ENCODE measurements at regions not wholly inside any gene's neighbourhood (a gene's known extent, or its start where the extent isn't known, plus 50 kb on each side); places are given as distances from the start of the nearest gene placed in this dataset.

GRCh38 chr4:79023799-79024770, 84.8 kb upstream of the PAQR3 start:
- no peak overlapping the region for H3K27ac Mint-ChIP-seq (ENCODE audit: low read depth, unreplicated experiment)
- no peaks in the 10 kb centered on the region for H3K4me1 Mint-ChIP-seq (ENCODE audit: insufficient read depth, unreplicated experiment)
- ChIA-PET POLR2A (no interaction called here), CTCF (interaction anchor here (0.6 to 1.6 kb wide), 4 partner anchors 11 to 642 kb away, joined by 3 to 4 read pairs (median 4); no protein-coding TSS in a partner anchor)
- H3K36me3 Mint-ChIP-seq (ENCODE audit: insufficient read depth, unreplicated experiment) = no peaks in the 10 kb centered on the region
- BruUV-seq (replicated peaks) = no TSS peak
- intact Hi-C loops (cut with micrococcal nuclease) = no loop called here
- H3K9me3 Mint-ChIP-seq (ENCODE audit: unreplicated experiment) = no peaks in the 10 kb centered on the region
- DNase-seq (ENCODE audit: unreplicated experiment) = no peak
- no peak overlapping the region for H3K4me3 Mint-ChIP-seq (ENCODE audit: unreplicated experiment)
- H3K27me3 Mint-ChIP-seq (ENCODE audit: insufficient read depth, unreplicated experiment) = no peaks in the 10 kb centered on the region
- no peak for TF ChIP-seq CTCF (IDR thresholded peaks at IDR 0.05; ENCODE audit: unreplicated experiment)

GRCh38 chr4:79022529-79022928, 83.3 kb upstream of the PAQR3 start:
- no peaks in the 10 kb centered on the region for H3K36me3 Mint-ChIP-seq (ENCODE audit: insufficient read depth, unreplicated experiment)
- no peaks in the 10 kb centered on the region for H3K9me3 Mint-ChIP-seq (ENCODE audit: unreplicated experiment)
- ChIA-PET POLR2A (no interaction called here), CTCF (no interaction called here)
- H3K27ac Mint-ChIP-seq (ENCODE audit: low read depth, unreplicated experiment) = no peak overlapping the region
- BruUV-seq (replicated peaks) = no TSS peak
- H3K4me3 Mint-ChIP-seq (ENCODE audit: unreplicated experiment) = no peak overlapping the region
- no peaks in the 10 kb centered on the region for H3K27me3 Mint-ChIP-seq (ENCODE audit: insufficient read depth, unreplicated experiment)
- no peak for TF ChIP-seq CTCF (IDR thresholded peaks at IDR 0.05; ENCODE audit: unreplicated experiment)
- H3K4me1 Mint-ChIP-seq (ENCODE audit: insufficient read depth, unreplicated experiment) = no peaks in the 10 kb centered on the region
- no peak for DNase-seq (ENCODE audit: unreplicated experiment)
- intact Hi-C loops (cut with micrococcal nuclease) = no loop called here

- H3K27ac Mint-ChIP-seq (ENCODE audit: low read depth, unreplicated experiment) = no peak overlapping the region
- no TSS peak for BruUV-seq (replicated peaks)
- DNase-seq (ENCODE audit: unreplicated experiment) = no peak
- TF ChIP-seq CTCF (IDR thresholded peaks at IDR 0.05; ENCODE audit: unreplicated experiment) = no peak
- H3K36me3 Mint-ChIP-seq (ENCODE audit: insufficient read depth, unreplicated experiment) = no peaks in the 10 kb centered on the region
- intact Hi-C loops (cut with micrococcal nuclease) = no loop called here
- H3K9me3 Mint-ChIP-seq (ENCODE audit: unreplicated experiment) = no peaks in the 10 kb centered on the region
- H3K4me3 Mint-ChIP-seq (ENCODE audit: unreplicated experiment) = no peak overlapping the region
- POLR2A ChIA-PET = interaction anchor here (1.0 kb wide), 1 partner anchor 37 kb away, joined by 3 read pairs; no protein-coding TSS in a partner anchor
- no peaks in the 10 kb centered on the region for H3K27me3 Mint-ChIP-seq (ENCODE audit: insufficient read depth, unreplicated experiment)
- CTCF ChIA-PET = interaction anchor here (0.7 kb wide), 1 partner anchor 619 kb away, joined by 3 read pairs; no protein-coding TSS in a partner anchor
- no peaks in the 10 kb centered on the region for H3K4me1 Mint-ChIP-seq (ENCODE audit: insufficient read depth, unreplicated experiment)
Measured at GRCh38 chr4:79017481-79017880, 78.2 kb upstream of the PAQR3 start.

- no peaks in the 10 kb centered on the region for H3K9me3 Mint-ChIP-seq (ENCODE audit: unreplicated experiment)
- no peaks in the 10 kb centered on the region for H3K4me1 Mint-ChIP-seq (ENCODE audit: insufficient read depth, unreplicated experiment)
- no peaks in the 10 kb centered on the region for H3K36me3 Mint-ChIP-seq (ENCODE audit: insufficient read depth, unreplicated experiment)
- intact Hi-C loops (cut with micrococcal nuclease) = no loop called here
- no peaks in the 10 kb centered on the region for H3K27me3 Mint-ChIP-seq (ENCODE audit: insufficient read depth, unreplicated experiment)
- no peak overlapping the region for H3K27ac Mint-ChIP-seq (ENCODE audit: low read depth, unreplicated experiment)
- DNase-seq (ENCODE audit: unreplicated experiment) = no peak
- H3K4me3 Mint-ChIP-seq (ENCODE audit: unreplicated experiment) = no peak overlapping the region
- POLR2A ChIA-PET = interaction anchor here (1.0 kb wide), 1 partner anchor 38 kb away, joined by 3 read pairs; no protein-coding TSS in a partner anchor
- TF ChIP-seq CTCF (IDR thresholded peaks at IDR 0.05; ENCODE audit: unreplicated experiment) = no peak
- CTCF ChIA-PET = no interaction called here
- BruUV-seq (replicated peaks) = no TSS peak
Measured at GRCh38 chr4:79016878-79017277, 77.6 kb upstream of the PAQR3 start.

Data from MCF 10A (cell line).